Osteoblast (primary cell): ENCODE measurements at regions not wholly inside any gene's neighbourhood (a gene's known extent, or its start where the extent isn't known, plus 50 kb on each side); places are given as distances from the start of the nearest gene placed in this dataset.
"Not testable (repeated sequence)": the region's sequence is repeated elsewhere in the genome, so short reads cannot be mapped to it uniquely, and the experiment has no call there.

ENCODE experiments used
- DNase-seq: peaks from one replicate; pipeline ENCODE4 v3.0.0; 2011; ENCODE audit warnings: low spot score, mixed read lengths; ENCODE audit not compliant: insufficient read length; ENCODE audit errors: missing footprints
- H2AFZ ChIP-seq: 2 replicates; pipeline ENCODE4 v1.6.0; 2011; ENCODE audit warnings: mild to moderate bottlenecking, low read length
- H3K27ac ChIP-seq: 2 replicates; pipeline ENCODE4 v1.5.1; 2011; ENCODE audit warnings: mild to moderate bottlenecking, low read depth, low read length, moderate library complexity
- H3K27me3 ChIP-seq: 2 replicates; pipeline ENCODE4 v1.6.0; 2012; ENCODE audit warnings: mild to moderate bottlenecking, control low read depth, inconsistent platforms, low read length, moderate library complexity; ENCODE audit not compliant: insufficient read depth
- H3K36me3 ChIP-seq: 2 replicates; pipeline ENCODE4 v1.5.1; 2011; ENCODE audit warnings: mild to moderate bottlenecking, low read length, control low read depth, moderate library complexity; ENCODE audit not compliant: insufficient read depth
- H3K4me1 ChIP-seq: 2 replicates; pipeline ENCODE4 v1.5.1; 2011; ENCODE audit warnings: mild to moderate bottlenecking, low read length, control low read depth, moderate library complexity; ENCODE audit not compliant: insufficient read depth
- H3K4me2 ChIP-seq: 2 replicates; pipeline ENCODE4 v1.6.0; 2011; ENCODE audit warnings: mild to moderate bottlenecking, low read length; ENCODE audit not compliant: insufficient read depth
- H3K4me3 ChIP-seq: fragments of 200-600 bp; sonication (generic); 3 replicates; pipeline ENCODE4 v1.5.1; 2012; ENCODE audit warnings: mild to moderate bottlenecking, low read length, inconsistent platforms; ENCODE audit not compliant: insufficient read depth
- H3K79me2 ChIP-seq: 2 replicates; pipeline ENCODE4 v1.6.0; 2012; ENCODE audit warnings: mild to moderate bottlenecking, low read length, control low read depth, inconsistent platforms; ENCODE audit not compliant: insufficient read depth
- H3K9me3 ChIP-seq: 2 replicates; pipeline ENCODE4 v1.5.1; 2011; ENCODE audit warnings: low read depth, low read length, control low read depth
- H4K20me1 ChIP-seq: 2 replicates; pipeline ENCODE4 v1.6.0; 2012; ENCODE audit warnings: mild to moderate bottlenecking, low read length, control low read depth; ENCODE audit not compliant: insufficient read depth
- CTCF ChIP-seq: IDR thresholded peaks from 2 replicates; pipeline ENCODE4 v1.5.1; 2011; ENCODE audit warnings: mild to moderate bottlenecking, low read depth, low read length, moderate library complexity; ENCODE audit errors: extremely low read depth

- no peak for DNase-seq
- Histone ChIP-seq H3K4me1 (no peaks in the 10 kb centered on the region), H3K27ac (no peak overlapping the region), H3K79me2 (no peaks in the 10 kb centered on the region), H3K9me3 (no peaks in the 10 kb centered on the region), H4K20me1 (no peaks in the 10 kb centered on the region), H2AFZ (no peak overlapping the region), H3K36me3 (no peaks in the 10 kb centered on the region), H3K4me2 (no peak overlapping the region), H3K4me3 (no peak overlapping the region), H3K27me3 (peaks cover 24% of the 10 kb centered on the region)
- TF ChIP-seq CTCF: no peak
These were observed 85.1 kb downstream of the METRNL start for GRCh38 chr17:83164490-83164889.

- no peak for DNase-seq
- Histone ChIP-seq H2AFZ (no peak overlapping the region), H3K27me3 (peaks cover 16% of the 10 kb centered on the region), H3K4me2 (no peak overlapping the region), H3K9me3 (no peaks in the 10 kb centered on the region), H3K79me2 (no peaks in the 10 kb centered on the region), H3K27ac (no peak overlapping the region), H3K4me3 (no peak overlapping the region), H3K4me1 (peaks cover 4% of the 10 kb centered on the region), H3K36me3 (no peaks in the 10 kb centered on the region), H4K20me1 (no peaks in the 10 kb centered on the region)
- no peak for TF ChIP-seq CTCF
These were observed 91.3 kb downstream of the METRNL start for GRCh38 chr17:83170571-83171260.

GRCh38 chr17:83171661-83172060 is 92.3 kb downstream of the METRNL start:
- DNase-seq: peak; percentile 89
- H4K20me1 ChIP-seq: no peaks in the 10 kb centered on the region
- H3K36me3 ChIP-seq: no peaks in the 10 kb centered on the region
- TF ChIP-seq CTCF: no peak
- H3K79me2 ChIP-seq: no peaks in the 10 kb centered on the region
- H3K4me2 ChIP-seq: no peak overlapping the region
- peaks cover 16% of the 10 kb centered on the region for H3K27me3 ChIP-seq
- peaks cover 4% of the 10 kb centered on the region for H3K4me1 ChIP-seq
- no peak overlapping the region for H3K4me3 ChIP-seq
- H3K9me3 ChIP-seq: no peaks in the 10 kb centered on the region
- no peak overlapping the region for H3K27ac ChIP-seq
- no peak overlapping the region for H2AFZ ChIP-seq

- H3K79me2 ChIP-seq, H2AFZ ChIP-seq, H3K36me3 ChIP-seq, H3K4me3 ChIP-seq, H4K20me1 ChIP-seq, H3K4me1 ChIP-seq, H3K4me2 ChIP-seq, DNase-seq, H3K9me3 ChIP-seq, H3K27ac ChIP-seq: not testable (repeated sequence)
- H3K27me3 ChIP-seq: peaks cover 13% of the 10 kb centered on the region
These were observed 92.7 kb downstream of the METRNL start for GRCh38 chr17:83172099-83172498.

GRCh38 chr17:83172646-83173045 is 93.2 kb downstream of the METRNL start:
- not testable (repeated sequence) for H3K9me3 ChIP-seq, H3K4me1 ChIP-seq, H3K27me3 ChIP-seq, H4K20me1 ChIP-seq, H3K27ac ChIP-seq, H3K4me3 ChIP-seq, H3K79me2 ChIP-seq, H3K4me2 ChIP-seq, DNase-seq, H2AFZ ChIP-seq, H3K36me3 ChIP-seq

GRCh38 chr17:83173180-83173913 is 93.9 kb downstream of the METRNL start:
- not testable (repeated sequence) for H3K27me3 ChIP-seq, H3K36me3 ChIP-seq, H3K9me3 ChIP-seq, H4K20me1 ChIP-seq, H3K4me1 ChIP-seq, H3K79me2 ChIP-seq, H3K4me2 ChIP-seq, H2AFZ ChIP-seq, H3K27ac ChIP-seq, H3K4me3 ChIP-seq
- peak; percentile 79 for DNase-seq
